Gastrocnemius medialis (tissue), 4 donors: ENCODE measurements at regions not wholly inside any gene's neighbourhood (a gene's known extent, or its start where the extent isn't known, plus 50 kb on each side); places are given as distances from the start of the nearest gene placed in this dataset.

Source experiments
- CTCF ChIP-seq, 5 experiments: fragments of 450-650 bp in 3 of 5; fragments of 200-600 bp in 2 of 5; sonication (generic) in 2 of 5; IDR thresholded peaks in 4 of 5; conservative IDR thresholded peaks in 1 of 5; 1 replicate in 4 of 5; 2 replicates in 1 of 5; pipeline ENCODE4 v1.5.1; 2016 to 2019; ENCODE audit warnings: antibody characterized with exemption in 5 of 5, mild to moderate bottlenecking in 3 of 5, moderate library complexity in 3 of 5
- POLR2A ChIP-seq, 2 donors: fragments of 450-650 bp; IDR thresholded peaks; one replicate each; pipeline ENCODE4 v1.6.1; 2017; ENCODE audit warnings: antibody characterized with exemption in 2 of 2, mild to moderate bottlenecking in 2 of 2, moderate library complexity in 2 of 2

- no peak for TF ChIP-seq CTCF (IDR thresholded peaks at IDR 0.05 in 4 of 5, conservative IDR thresholded peaks at IDR 0.05 in 1 of 5)
- TF ChIP-seq POLR2A (IDR thresholded peaks at IDR 0.05): no peak
These were observed 270.6 kb upstream of the PHF14 start for GRCh38 chr7:10703059-10703458.
